ENCODE measurements at regions not wholly inside any gene's neighbourhood (a gene's known extent, or its start where the extent isn't known, plus 50 kb on each side); places are given as distances from the start of the nearest gene placed in this dataset.

- no peaks in the 10 kb centered on the region for H4K20me1 ChIP-seq
- peak overlapping the region in 8 of 11 experiments; percentile 16 to 60 (median 55); a peak in 15 of 22 replicates for H3K4me2 ChIP-seq
- H3K36me3 ChIP-seq = no peaks in the 10 kb centered on the region
- no peaks in the 10 kb centered on the region for H3K27me3 ChIP-seq
- peaks cover 0 to 15% (median 9%) of the 10 kb centered on the region in 10 experiments; a peak in 13 of 20 replicates for H3K4me1 ChIP-seq
- H3K27ac ChIP-seq = no peak overlapping the region
- no peak overlapping the region for H3K9ac ChIP-seq
- no peak for TF ChIP-seq Cebpa-rat (IDR thresholded peaks at IDR 0.05)
- no peaks in the 10 kb centered on the region for H3K9me3 ChIP-seq (replicated peaks in 1 of 11)
- no peak overlapping the region for H3K4me3 ChIP-seq
Measured at GRCh38 chr2:52074130-52074719, 1042.3 kb upstream of the NRXN1 start.

DNA sequence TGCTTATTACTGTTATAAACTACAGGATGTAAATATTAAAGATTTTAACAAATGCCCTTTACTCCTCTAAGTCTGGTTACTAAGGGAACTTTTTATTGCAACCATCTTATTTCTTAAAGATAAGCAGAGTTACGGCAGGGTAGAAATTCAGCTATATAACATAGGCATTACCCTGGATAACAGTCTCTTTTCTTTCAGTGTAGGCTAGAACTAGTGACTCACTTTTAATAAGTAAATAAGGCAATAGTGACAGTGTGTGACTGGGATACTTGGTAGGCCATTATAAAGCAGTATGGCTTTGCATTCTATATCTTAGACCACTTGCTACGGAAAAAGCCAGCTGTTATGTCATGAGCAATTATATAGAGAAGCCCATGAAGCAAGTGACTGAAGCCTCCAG lies 1041.0 kb upstream of the NRXN1 start:
- no peak overlapping the region for H3K9ac ChIP-seq

GRCh38 chr2:52070665-52071064 lies 1038.7 kb upstream of the NRXN1 start:
- Histone ChIP-seq H3K27me3 (no peaks in the 10 kb centered on the region), H3K27ac (no peak overlapping the region), H3K36me3 (no peaks in the 10 kb centered on the region), H3K4me3 (no peak overlapping the region), H3K9me3 (replicated peaks in 1 of 11) (no peaks in the 10 kb centered on the region), H3K4me2 (no peak overlapping the region), H4K20me1 (no peaks in the 10 kb centered on the region), H3K9ac (no peak overlapping the region), H3K4me1 (peaks cover 0 to 15% (median 9%) of the 10 kb centered on the region in 10 experiments; a peak in 13 of 20 replicates)
- TF ChIP-seq Cebpa-rat (IDR thresholded peaks at IDR 0.05) = no peak

More for the DNA sequence above, 1041.0 kb upstream of the NRXN1 start:
- Histone ChIP-seq H3K4me2 (no peak overlapping the region), H3K36me3 (no peaks in the 10 kb centered on the region), H4K20me1 (no peaks in the 10 kb centered on the region), H3K4me3 (no peak overlapping the region), H3K4me1 (peaks cover 0 to 15% (median 9%) of the 10 kb centered on the region in 10 experiments; a peak in 13 of 20 replicates), H3K27ac (no peak overlapping the region), H3K9me3 (replicated peaks in 1 of 11) (no peaks in the 10 kb centered on the region), H3K27me3 (no peaks in the 10 kb centered on the region)
- TF ChIP-seq Cebpa-rat (IDR thresholded peaks at IDR 0.05) = no peak

DNA sequence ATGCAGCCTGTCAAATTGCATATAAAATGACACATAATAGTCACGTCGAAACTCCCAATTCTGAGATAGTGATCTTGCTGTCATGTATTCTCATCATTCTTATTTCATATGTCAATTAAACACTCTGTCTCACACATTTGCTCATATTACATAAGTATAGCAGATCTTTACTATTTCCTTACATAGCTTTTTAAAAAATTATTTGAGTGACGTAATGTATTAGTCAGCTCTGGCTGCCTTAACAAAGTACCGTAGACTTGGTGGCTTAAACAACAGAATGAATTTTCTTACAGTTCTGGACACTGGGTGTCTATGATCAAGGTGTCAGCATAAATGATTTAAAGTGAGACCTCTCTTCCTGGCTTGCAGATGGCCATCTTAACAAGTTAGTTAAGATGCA lies 1032.3 kb upstream of the NRXN1 start:
- no peak for TF ChIP-seq Cebpa-rat (IDR thresholded peaks at IDR 0.05)
- Histone ChIP-seq H3K9me3 (replicated peaks in 1 of 11) (no peaks in the 10 kb centered on the region), H3K4me3 (no peak overlapping the region)

DNA sequence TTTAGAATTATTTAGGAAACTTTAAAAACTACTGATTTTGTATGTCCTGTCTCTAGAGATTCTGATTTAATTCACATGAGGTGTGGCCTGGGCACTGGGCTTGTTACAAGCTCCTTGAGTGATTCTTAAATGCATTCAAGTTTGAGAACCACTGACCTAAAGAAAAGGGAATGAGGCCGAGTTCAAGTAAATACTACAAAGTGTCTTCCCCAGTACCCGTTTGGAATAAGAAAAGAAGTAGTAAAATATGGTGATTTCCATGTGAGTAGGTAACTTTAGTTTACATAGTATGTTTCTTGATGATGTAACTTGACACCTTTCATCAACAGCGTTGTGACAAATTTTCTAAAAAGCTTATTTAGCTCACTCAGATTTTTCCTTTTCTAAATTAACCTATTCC lies 1022.9 kb upstream of the NRXN1 start:
- Histone ChIP-seq H3K27me3 (no peaks in the 10 kb centered on the region), H3K9ac (no peak overlapping the region), H4K20me1 (no peaks in the 10 kb centered on the region), H3K36me3 (no peaks in the 10 kb centered on the region), H3K27ac (no peak overlapping the region), H3K4me1 (no peaks in the 10 kb centered on the region), H3K4me2 (no peak overlapping the region), H3K4me3 (no peak overlapping the region), H3K9me3 (replicated peaks in 1 of 11) (peaks cover 7 to 27% (median 15%) of the 10 kb centered on the region in 11 experiments; a peak in 16 of 22 replicates)
- no peak for TF ChIP-seq Cebpa-rat (IDR thresholded peaks at IDR 0.05)

More for the DNA sequence above, 1032.3 kb upstream of the NRXN1 start:
- Histone ChIP-seq H3K36me3 (no peaks in the 10 kb centered on the region), H3K9ac (no peak overlapping the region), H3K27me3 (no peaks in the 10 kb centered on the region), H3K27ac (no peak overlapping the region), H3K4me1 (no peaks in the 10 kb centered on the region), H3K4me2 (no peak overlapping the region), H4K20me1 (no peaks in the 10 kb centered on the region)

DNA sequence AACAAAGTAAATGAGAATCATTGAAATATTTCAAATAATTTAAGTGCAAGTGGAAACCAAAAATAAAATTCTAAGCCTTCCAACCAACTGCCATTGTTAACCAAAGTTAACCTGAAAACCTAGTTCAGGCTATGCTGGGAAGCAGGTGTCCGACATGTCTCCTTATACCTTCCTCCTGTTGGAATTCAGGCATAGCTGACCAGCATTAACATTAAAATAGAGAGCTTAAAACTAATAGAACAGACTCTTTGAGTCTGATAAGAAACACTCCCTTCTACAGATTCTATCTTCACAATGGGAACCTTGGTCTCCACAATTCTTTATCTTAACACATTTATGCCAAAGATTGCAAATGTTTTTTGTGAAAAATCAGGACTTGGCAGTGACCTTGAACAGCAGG lies 1004.9 kb upstream of the NRXN1 start:
- H3K4me3 ChIP-seq = no peak overlapping the region
- H3K9ac ChIP-seq = no peak overlapping the region
- no peaks in the 10 kb centered on the region for H4K20me1 ChIP-seq
- TF ChIP-seq Cebpa-rat (IDR thresholded peaks at IDR 0.05) = no peak
- no peak overlapping the region for H3K4me2 ChIP-seq
- H3K4me1 ChIP-seq = no peaks in the 10 kb centered on the region
- H3K27ac ChIP-seq = no peak overlapping the region
- no peaks in the 10 kb centered on the region for H3K36me3 ChIP-seq
- H3K27me3 ChIP-seq = no peaks in the 10 kb centered on the region
- H3K9me3 ChIP-seq (replicated peaks in 1 of 11) = no peaks in the 10 kb centered on the region

DNA sequence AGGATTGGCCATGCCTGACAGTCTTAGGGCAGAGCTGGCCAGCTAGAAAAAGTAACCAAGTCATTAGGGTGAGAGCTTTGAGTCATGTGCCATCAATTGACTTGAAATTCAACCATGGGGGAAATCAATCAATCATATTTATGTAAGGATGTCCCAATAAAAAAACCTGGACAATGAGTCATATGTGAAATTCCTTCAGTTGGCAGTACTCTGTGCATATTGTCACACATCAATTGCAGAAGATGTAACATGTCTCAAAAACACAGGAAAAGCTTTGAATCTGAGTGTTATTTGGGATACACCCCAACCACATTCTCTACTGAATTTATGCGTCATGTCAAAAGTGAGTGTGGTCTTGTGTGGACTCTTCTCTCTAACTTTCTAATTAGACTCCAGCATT lies 1004.1 kb upstream of the NRXN1 start:
- no peak overlapping the region for H3K9ac ChIP-seq
- H3K36me3 ChIP-seq = no peaks in the 10 kb centered on the region
- H3K27ac ChIP-seq = no peak overlapping the region
- H3K9me3 ChIP-seq (replicated peaks in 1 of 11) = no peaks in the 10 kb centered on the region
- H4K20me1 ChIP-seq = no peaks in the 10 kb centered on the region
- TF ChIP-seq Cebpa-rat (IDR thresholded peaks at IDR 0.05) = no peak
- no peak overlapping the region for H3K4me2 ChIP-seq
- H3K4me3 ChIP-seq = no peak overlapping the region
- H3K27me3 ChIP-seq = no peaks in the 10 kb centered on the region
- H3K4me1 ChIP-seq = no peaks in the 10 kb centered on the region

GRCh38 chr2:52035391-52035790 lies 1003.5 kb upstream of the NRXN1 start:
- TF ChIP-seq Cebpa-rat (IDR thresholded peaks at IDR 0.05) = no peak
- Histone ChIP-seq H3K4me2 (no peak overlapping the region), H3K4me3 (no peak overlapping the region), H3K9me3 (replicated peaks in 1 of 11) (no peaks in the 10 kb centered on the region), H3K4me1 (no peaks in the 10 kb centered on the region), H4K20me1 (no peaks in the 10 kb centered on the region), H3K36me3 (no peaks in the 10 kb centered on the region), H3K9ac (no peak overlapping the region), H3K27ac (no peak overlapping the region), H3K27me3 (no peaks in the 10 kb centered on the region)

DNA sequence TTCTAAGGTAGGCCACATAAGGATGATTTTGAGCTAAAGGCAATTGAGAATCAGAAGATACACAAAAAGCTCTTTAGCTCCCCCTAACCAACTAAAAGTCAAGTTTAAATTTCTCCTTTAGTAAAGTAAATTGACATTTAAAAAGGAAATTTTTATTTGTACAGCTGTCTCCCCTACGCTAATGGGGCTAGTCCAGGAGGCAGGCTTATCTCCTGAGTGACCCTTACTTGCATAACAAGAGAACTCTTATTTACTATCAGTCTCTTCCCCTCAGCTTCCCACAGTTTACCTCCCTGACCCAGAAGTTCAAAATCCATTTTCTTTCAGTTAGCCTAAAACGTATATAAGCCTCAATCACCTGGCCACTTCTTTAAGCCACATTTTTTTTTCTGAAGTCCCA lies 1002.8 kb upstream of the NRXN1 start:
- H3K4me1 ChIP-seq = no peaks in the 10 kb centered on the region
- H3K9me3 ChIP-seq (replicated peaks in 1 of 11) = no peaks in the 10 kb centered on the region
- H3K4me2 ChIP-seq = no peak overlapping the region
- H4K20me1 ChIP-seq = no peaks in the 10 kb centered on the region
- H3K36me3 ChIP-seq = no peaks in the 10 kb centered on the region
- H3K9ac ChIP-seq = no peak overlapping the region
- H3K4me3 ChIP-seq = no peak overlapping the region
- H3K27ac ChIP-seq = no peak overlapping the region
- no peaks in the 10 kb centered on the region for H3K27me3 ChIP-seq
- TF ChIP-seq Cebpa-rat (IDR thresholded peaks at IDR 0.05) = no peak

DNA sequence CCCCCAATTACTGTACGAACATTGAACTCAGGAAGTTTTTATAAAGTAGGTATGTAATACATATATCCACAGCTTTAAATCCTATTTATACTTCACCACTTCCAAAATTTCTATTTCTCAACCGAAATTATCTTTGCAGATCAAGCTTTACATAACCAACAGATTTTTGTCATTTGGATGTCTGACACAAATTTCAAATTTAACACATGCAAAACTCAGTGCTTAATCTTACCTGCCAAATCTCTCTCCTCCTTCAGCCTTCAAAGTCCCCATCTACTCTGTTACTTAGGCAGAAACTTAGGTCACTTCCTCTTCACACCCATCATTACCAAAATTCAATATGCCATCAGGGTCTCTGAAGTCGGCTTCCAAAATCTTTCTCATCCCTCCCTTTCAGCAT lies 990.1 kb upstream of the NRXN1 start:
- Histone ChIP-seq H3K36me3 (no peaks in the 10 kb centered on the region), H3K4me3 (no peak overlapping the region), H4K20me1 (no peaks in the 10 kb centered on the region), H3K4me2 (no peak overlapping the region), H3K9me3 (replicated peaks in 1 of 11) (no peaks in the 10 kb centered on the region; a peak in 1 of 22 replicates), H3K9ac (no peak overlapping the region), H3K27me3 (no peaks in the 10 kb centered on the region), H3K4me1 (no peaks in the 10 kb centered on the region), H3K27ac (no peak overlapping the region)
- no peak for TF ChIP-seq Cebpa-rat (IDR thresholded peaks at IDR 0.05)
